HCT116 (cell line): ENCODE measurements at regions not wholly inside any gene's neighbourhood (a gene's known extent, or its start where the extent isn't known, plus 50 kb on each side); places are given as distances from the start of the nearest gene placed in this dataset.

Source experiments
- CEBPB ChIP-seq: IDR thresholded peaks from 2 replicates; pipeline ENCODE4 v1.6.1; 2012; ENCODE audit warnings: low read depth
- EZH2 ChIP-seq: fragments of 200-600 bp; sonication (generic); IDR thresholded peaks from 2 replicates; pipeline ENCODE4 v1.6.1; 2017; ENCODE audit warnings: antibody characterized with exemption, mixed run types
- FOSL1 ChIP-seq: IDR thresholded peaks from 2 replicates; pipeline ENCODE4 v1.6.1; 2012; ENCODE audit warnings: low read depth
- MAX ChIP-seq: IDR thresholded peaks from 2 replicates; pipeline ENCODE4 v1.6.1; 2012
- POLR2A ChIP-seq: IDR thresholded peaks from 2 replicates; pipeline ENCODE4 v1.7.0; 2011; ENCODE audit warnings: borderline replicate concordance; ENCODE audit not compliant: insufficient read depth, insufficient read length; ENCODE audit errors: extremely low read depth
- POLR2AphosphoS5 ChIP-seq: IDR thresholded peaks from 2 replicates; pipeline ENCODE4 v1.6.1; 2011; ENCODE audit warnings: mild to moderate bottlenecking, low read depth, low read length, moderate library complexity
- TCF7L2 ChIP-seq: IDR thresholded peaks from 2 replicates; pipeline ENCODE4 v1.7.0; 2011; ENCODE audit warnings: borderline replicate concordance, inconsistent platforms; ENCODE audit not compliant: insufficient read depth, insufficient read length; ENCODE audit errors: extremely low read depth
- TF ChIP-seq, protein P1 (sequence below), 3 experiments: fragments of 200-600 bp in 1 of 3; sonication (generic) in 1 of 3; IDR thresholded peaks in 2 of 3; conservative IDR thresholded peaks in 1 of 3; 2 replicates each; pipeline ENCODE4 v1.5.1; 2012 to 2017; ENCODE audit warnings: low read depth in 2 of 3, low read length in 2 of 3, antibody characterized with exemption in 1 of 3, borderline replicate concordance in 1 of 3, control low read depth in 1 of 3, mild to moderate bottlenecking in 1 of 3, mixed read lengths in 1 of 3, mixed run types in 1 of 3, moderate library complexity in 1 of 3; ENCODE audit not compliant: insufficient read depth in 1 of 3
- TF ChIP-seq, protein P2 (sequence below): IDR thresholded peaks from 2 replicates; pipeline ENCODE4 v1.6.1; 2012

GRCh38 chr18:68114989-68115388 lies 598.5 kb upstream of the DSEL start:
- TF ChIP-seq EZH2 (no peak), TCF7L2 (no peak), POLR2AphosphoS5 (no peak), POLR2A (no peak), MAX (no peak), FOSL1 (no peak), CEBPB (no peak)
- TF ChIP-seq, protein P1, sequence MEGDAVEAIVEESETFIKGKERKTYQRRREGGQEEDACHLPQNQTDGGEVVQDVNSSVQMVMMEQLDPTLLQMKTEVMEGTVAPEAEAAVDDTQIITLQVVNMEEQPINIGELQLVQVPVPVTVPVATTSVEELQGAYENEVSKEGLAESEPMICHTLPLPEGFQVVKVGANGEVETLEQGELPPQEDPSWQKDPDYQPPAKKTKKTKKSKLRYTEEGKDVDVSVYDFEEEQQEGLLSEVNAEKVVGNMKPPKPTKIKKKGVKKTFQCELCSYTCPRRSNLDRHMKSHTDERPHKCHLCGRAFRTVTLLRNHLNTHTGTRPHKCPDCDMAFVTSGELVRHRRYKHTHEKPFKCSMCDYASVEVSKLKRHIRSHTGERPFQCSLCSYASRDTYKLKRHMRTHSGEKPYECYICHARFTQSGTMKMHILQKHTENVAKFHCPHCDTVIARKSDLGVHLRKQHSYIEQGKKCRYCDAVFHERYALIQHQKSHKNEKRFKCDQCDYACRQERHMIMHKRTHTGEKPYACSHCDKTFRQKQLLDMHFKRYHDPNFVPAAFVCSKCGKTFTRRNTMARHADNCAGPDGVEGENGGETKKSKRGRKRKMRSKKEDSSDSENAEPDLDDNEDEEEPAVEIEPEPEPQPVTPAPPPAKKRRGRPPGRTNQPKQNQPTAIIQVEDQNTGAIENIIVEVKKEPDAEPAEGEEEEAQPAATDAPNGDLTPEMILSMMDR (IDR thresholded peaks at IDR 0.05 in 2 of 3, conservative IDR thresholded peaks at IDR 0.05 in 1 of 3; ENCODE audit: borderline replicate concordance in 1 of 3, insufficient read depth in 1 of 3, low read depth in 2 of 3, low read length in 2 of 3), result no peak
- TF ChIP-seq, protein P2, sequence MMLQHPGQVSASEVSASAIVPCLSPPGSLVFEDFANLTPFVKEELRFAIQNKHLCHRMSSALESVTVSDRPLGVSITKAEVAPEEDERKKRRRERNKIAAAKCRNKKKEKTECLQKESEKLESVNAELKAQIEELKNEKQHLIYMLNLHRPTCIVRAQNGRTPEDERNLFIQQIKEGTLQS, result no peak
